ENCODE measurements at regions not wholly inside any gene's neighbourhood (a gene's known extent, or its start where the extent isn't known, plus 50 kb on each side); places are given as distances from the start of the nearest gene placed in this dataset.

GRCh38 chr5:56696900-56697299 is 118.4 kb upstream of the MAP3K1 start:
- TF ChIP-seq CTCF (conservative IDR thresholded peaks at IDR 0.05 in 1 of 2, IDR thresholded peaks at IDR 0.05 in 1 of 2; ENCODE audit: extremely low read depth in 1 of 2, insufficient read depth in 1 of 2, low read depth in 1 of 2, low read length in 2 of 2) (no peak), EZH2 (IDR thresholded peaks at IDR 0.05; ENCODE audit: borderline replicate concordance, low read length) (no peak)

All from mammary epithelial cell (primary cell).